HG03442 (cell line): ENCODE measurements at regions not wholly inside any gene's neighbourhood (a gene's known extent, or its start where the extent isn't known, plus 50 kb on each side); places are given as distances from the start of the nearest gene placed in this dataset.
"Not testable (repeated sequence)": the region's sequence is repeated elsewhere in the genome, so short reads cannot be mapped to it uniquely, and the experiment has no call there.

ENCODE experiments used
- ATAC-seq: cut with Tn5 transposase; IDR thresholded peaks from one replicate; pipeline ENCODE4 v1.9.1; 2021; ENCODE audit warnings: mild to moderate bottlenecking, moderate library complexity; ENCODE audit not compliant: unreplicated experiment

GRCh38 chr4:104330125-104330905 is 164.4 kb downstream of the CXXC4 start:
- ATAC-seq = no peak

- ATAC-seq = not testable (repeated sequence)
These were observed 167.6 kb downstream of the CXXC4 start for GRCh38 chr4:104326991-104327694.

DNA sequence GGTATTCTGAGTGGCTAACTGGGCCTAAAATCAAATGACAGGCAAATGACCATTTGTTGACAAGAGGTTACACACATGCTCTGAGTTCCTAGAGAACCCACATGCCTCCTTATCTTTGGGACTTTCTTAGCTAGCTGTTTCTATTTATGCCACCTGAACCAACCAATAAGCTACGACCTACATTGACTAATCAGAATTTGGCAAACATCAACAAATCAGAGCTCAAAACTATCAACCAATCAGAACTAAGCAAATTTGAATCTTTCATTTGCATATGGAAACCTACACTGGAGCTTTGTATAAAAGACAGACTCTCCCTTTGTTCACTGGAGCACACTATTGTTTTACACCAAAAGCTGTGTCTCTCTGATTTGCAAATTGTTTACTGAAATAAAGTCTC is 192.0 kb downstream of the CXXC4 start:
- no peak for ATAC-seq

- ATAC-seq = no peak
These were observed 199.9 kb downstream of the CXXC4 start for GRCh38 chr4:104294811-104295210.

GRCh38 chr4:104286867-104287266 is 207.8 kb downstream of the CXXC4 start:
- no peak for ATAC-seq

DNA sequence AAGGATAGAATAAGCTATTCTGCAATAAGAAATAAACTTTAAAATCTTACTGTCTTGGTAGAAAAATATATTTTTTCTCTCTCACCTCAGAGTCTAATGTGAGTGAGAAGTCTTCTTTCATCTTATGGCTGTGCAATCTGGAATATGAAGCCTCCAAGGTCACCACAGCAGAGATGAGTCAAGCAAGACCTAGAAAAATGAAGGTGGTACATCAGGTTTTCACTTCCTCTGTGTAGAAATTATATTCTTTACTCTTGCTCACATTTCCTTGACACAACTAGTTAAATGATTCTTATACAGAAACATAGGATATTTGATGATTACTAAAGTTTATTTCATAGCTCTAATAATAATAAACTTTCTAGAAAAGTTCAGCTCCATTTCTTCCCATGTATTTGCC is 211.4 kb downstream of the CXXC4 start:
- ATAC-seq = no peak

DNA sequence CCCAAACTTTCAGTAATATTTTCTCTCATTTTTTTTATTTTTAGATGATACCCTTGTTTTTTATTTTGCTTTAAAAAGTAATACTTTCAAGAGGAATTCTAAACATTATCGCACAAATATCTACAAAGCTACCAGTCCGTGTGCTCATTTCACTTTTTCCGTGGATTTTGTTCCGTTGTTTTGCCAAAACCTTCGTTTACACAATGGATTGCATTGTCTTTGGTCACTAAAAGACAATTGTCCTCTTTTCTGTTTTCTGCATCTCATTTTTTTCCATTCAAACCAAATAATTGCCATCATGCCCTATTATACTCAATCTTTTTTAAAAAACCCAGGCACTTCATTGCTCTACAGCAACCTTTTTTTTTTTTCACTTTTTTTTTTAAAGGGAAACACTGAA is 214.9 kb downstream of the CXXC4 start:
- no peak for ATAC-seq

- ATAC-seq = no peak
These were observed 221.7 kb downstream of the CXXC4 start for GRCh38 chr4:104272966-104273365.

DNA sequence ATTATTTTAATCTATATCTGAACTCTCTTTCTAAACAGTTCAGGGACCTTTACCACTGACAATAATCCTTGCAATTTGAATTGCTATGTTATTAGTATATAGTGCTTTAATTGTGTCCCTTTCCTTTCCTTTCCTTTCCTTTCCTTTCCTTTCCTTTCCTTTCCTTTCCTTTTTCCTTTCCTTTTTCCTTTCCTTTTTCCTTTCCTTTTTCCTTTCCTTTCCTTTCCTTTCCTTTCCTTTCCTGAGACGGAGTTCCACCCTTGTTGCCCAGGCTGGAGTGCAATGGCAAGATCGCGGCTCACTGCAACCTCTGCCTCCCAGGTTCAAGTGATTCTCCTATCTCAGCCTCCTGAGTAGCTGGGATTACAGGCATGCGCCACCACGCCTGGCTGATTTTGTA is 225.1 kb downstream of the CXXC4 start:
- not testable (repeated sequence) for ATAC-seq

- no peak for ATAC-seq
These were observed 231.6 kb downstream of the CXXC4 start for GRCh38 chr4:104263100-104263499.

DNA sequence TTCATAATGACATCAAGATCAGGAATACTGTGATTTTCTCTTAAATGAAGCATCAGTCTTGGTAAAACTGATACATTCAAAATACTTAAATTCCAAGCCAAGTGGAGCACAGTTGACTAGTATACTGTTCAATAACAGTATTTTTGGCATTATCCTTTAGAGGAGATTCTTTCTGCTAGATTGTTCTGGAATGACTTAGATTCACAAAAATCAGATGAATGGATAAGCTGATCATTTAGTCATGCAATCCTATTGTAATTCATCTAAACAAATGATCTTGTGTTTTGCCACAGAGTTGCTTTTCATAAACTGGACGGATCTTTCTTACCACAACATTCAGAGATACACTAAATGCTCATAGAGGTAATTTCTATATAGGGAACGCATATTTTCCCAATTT is 232.0 kb downstream of the CXXC4 start:
- ATAC-seq = no peak

DNA sequence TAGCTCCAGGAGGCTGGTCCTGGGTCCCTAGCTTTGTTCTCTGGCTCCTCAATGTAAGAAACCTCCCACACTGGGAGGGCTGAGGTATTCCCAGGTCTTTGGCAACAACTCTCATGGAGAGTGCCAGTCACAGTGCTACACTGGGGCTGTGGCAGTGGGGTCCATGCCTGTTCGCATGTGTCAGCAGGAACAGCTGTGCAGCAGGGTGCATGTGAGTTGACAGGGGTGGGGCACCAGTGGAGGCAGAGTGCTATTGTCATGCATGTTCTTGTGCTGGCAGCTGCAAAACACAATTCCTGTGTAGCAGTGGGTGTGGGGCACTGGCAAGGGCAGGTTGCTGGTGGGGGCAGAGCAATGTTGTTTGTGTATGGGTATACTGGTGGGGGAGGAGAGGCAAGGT is 246.0 kb downstream of the CXXC4 start:
- ATAC-seq = no peak

GRCh38 chr4:104235967-104236366 is 258.7 kb downstream of the CXXC4 start:
- no peak for ATAC-seq

DNA sequence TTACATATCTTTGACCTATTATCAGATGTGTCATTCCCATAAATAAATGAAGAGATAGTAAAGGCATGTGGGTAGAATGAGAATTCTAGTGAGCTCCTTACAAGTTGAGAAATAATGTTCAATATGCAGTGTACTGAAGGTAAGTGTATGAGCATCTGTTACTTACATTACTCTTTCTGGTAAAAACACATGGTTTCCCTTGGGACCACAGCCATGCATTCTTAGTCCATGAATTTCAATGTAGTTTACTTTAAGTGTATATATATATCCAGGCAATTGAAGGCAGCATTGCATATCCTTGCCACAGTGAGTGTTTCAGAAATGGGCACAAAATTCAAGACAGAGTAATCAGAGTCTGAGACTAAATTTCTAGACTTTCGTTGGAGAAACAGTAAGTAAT is 277.2 kb downstream of the CXXC4 start:
- ATAC-seq = no peak

- ATAC-seq = no peak
These were observed 283.0 kb downstream of the CXXC4 start for GRCh38 chr4:104211657-104212056.

GRCh38 chr4:104210420-104210819 is 284.3 kb downstream of the CXXC4 start:
- no peak for ATAC-seq

DNA sequence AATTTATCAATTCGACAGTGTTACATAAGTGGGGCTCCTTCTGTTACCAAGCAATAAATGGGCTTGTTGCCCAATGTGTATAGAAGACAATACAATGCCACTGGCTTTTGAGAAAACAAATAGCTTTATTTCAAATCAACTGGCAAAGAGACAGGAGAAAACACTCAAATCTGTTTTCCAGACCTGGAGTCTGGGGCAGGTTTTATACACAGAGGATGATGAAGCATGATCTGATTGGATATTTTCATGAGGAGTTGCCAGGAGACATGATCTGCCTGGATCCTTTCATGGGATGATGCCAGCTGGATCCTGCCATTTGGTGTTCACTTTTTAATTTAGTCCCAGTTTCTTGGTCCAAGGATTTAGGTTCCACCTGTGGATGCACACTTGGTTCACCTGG is 287.9 kb downstream of the CXXC4 start:
- ATAC-seq = no peak

DNA sequence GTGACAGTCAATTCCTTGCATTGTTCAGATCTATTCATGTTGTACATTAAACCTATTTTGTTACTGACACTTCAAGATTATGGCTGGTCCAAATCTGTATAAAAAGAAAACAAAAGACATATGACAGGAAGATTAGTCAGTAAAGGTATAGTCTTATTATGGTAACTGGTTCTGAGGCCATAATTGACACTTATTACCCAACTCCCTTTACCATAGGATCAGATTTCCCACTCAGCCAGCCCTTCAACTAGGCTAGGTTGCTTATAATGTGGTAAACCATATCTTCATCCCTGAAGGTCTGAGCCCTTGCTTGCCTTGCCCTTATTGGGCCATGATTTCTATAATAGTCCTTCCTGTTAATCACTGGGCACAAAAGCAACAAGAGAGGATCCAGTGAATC is 289.6 kb downstream of the CXXC4 start:
- ATAC-seq = no peak

GRCh38 chr4:104188301-104188700 is 306.4 kb downstream of the CXXC4 start:
- no peak for ATAC-seq

- no peak for ATAC-seq
These were observed 325.3 kb downstream of the CXXC4 start for GRCh38 chr4:104169437-104169836.

DNA sequence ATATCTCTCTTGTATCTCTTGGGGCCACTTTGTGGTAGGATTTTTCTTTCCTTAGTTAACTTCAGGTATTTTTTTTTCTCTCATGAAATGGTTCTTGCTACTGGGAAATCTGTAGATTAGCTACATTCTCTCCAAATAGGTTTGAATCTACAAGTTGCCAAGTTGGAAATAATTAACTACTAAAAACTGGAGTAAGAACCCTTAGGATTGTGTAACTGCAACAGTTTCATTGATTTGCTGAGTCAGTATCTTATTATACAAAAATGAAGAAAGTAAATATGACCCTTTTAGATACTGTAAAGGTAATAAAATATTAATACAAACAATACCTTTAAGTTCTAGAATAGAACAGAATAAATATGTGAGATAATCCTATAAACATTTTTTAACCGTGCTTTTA is 327.9 kb downstream of the CXXC4 start:
- no peak for ATAC-seq

GRCh38 chr4:104163820-104164219 is 330.9 kb downstream of the CXXC4 start:
- no peak for ATAC-seq

DNA sequence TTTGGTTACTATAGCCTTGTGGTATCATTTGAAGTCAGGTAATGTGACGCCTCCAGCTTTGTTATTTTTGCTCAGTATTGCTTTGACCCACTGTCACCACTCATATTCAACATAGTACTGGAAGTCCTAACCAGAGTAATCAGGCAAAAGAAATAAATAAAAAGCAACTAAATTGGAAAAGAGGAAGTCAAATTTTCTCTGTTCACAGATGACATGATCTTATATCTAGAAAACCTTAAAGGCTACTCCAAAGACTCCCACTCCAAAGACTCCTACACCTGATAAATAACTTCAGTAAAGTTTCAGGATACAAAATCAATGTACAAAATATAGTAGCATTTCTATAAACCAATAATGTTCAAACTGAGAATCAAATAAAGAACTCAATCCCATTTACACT is 348.6 kb downstream of the CXXC4 start:
- no peak for ATAC-seq
